Spleen (tissue), 7 donors: ENCODE measurements at regions not wholly inside any gene's neighbourhood (a gene's known extent, or its start where the extent isn't known, plus 50 kb on each side); places are given as distances from the start of the nearest gene placed in this dataset.

Source experiments
- POLR2A ChIP-seq, 3 donors: fragments of 450-650 bp; IDR thresholded peaks; one replicate each; pipeline ENCODE4 v1.5.1; 2017; ENCODE audit warnings: antibody characterized with exemption in 3 of 3, mild to moderate bottlenecking in 1 of 3
- TF ChIP-seq, protein P1 (sequence below), 11 experiments: fragments of 200-600 bp in 7 of 11; fragments of 450-650 bp in 4 of 11; sonication (generic) in 4 of 11; IDR thresholded peaks in 8 of 11; conservative IDR thresholded peaks in 3 of 11; 1 replicate in 7 of 11; 2 replicates in 4 of 11; pipeline versions ENCODE4 v1.4.0 to v1.8.0; 2016 to 2021; ENCODE audit warnings: antibody characterized with exemption in 11 of 11, inconsistent platforms in 4 of 11, mild to moderate bottlenecking in 1 of 11
- donor health status: DM: no; HTN: no; CAD: no; lungs with moderate emphysema.
- donor health status: DM: no; HTN: no; CAD: no.
- donor health status: DM: no; HTN: no; CAD: no.

DNA sequence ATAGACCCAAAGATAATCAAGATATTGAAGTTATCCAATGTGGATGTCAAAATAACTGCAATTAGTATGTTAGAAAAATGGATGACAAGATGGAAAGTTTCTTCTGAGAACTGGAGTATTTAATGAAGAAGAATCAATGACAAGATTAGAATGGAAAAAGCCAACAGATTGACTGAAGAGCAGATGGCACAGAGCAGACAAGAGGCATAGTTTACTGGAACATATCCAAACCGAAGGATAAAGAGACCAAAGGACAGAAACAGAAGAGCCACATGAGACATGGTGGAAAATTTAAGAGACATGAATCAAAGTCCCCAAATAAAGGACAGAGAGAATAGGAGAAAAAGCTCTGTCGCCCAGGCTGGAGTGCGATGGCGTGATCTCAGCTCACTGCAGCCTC is 89.6 kb upstream of the RXFP2 start:
- TF ChIP-seq POLR2A (IDR thresholded peaks at IDR 0.05), result no peak
- TF ChIP-seq, protein P1, sequence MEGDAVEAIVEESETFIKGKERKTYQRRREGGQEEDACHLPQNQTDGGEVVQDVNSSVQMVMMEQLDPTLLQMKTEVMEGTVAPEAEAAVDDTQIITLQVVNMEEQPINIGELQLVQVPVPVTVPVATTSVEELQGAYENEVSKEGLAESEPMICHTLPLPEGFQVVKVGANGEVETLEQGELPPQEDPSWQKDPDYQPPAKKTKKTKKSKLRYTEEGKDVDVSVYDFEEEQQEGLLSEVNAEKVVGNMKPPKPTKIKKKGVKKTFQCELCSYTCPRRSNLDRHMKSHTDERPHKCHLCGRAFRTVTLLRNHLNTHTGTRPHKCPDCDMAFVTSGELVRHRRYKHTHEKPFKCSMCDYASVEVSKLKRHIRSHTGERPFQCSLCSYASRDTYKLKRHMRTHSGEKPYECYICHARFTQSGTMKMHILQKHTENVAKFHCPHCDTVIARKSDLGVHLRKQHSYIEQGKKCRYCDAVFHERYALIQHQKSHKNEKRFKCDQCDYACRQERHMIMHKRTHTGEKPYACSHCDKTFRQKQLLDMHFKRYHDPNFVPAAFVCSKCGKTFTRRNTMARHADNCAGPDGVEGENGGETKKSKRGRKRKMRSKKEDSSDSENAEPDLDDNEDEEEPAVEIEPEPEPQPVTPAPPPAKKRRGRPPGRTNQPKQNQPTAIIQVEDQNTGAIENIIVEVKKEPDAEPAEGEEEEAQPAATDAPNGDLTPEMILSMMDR (IDR thresholded peaks at IDR 0.05 in 8 of 11, conservative IDR thresholded peaks at IDR 0.05 in 3 of 11), result no peak
